ENCODE measurements at regions not wholly inside any gene's neighbourhood (a gene's known extent, or its start where the extent isn't known, plus 50 kb on each side); places are given as distances from the start of the nearest gene placed in this dataset.

GRCh38 chr14:104512771-104513640 lies 66.6 kb upstream of the C14orf180 start:
- Histone ChIP-seq H3K4me1 (ENCODE audit: control insufficient read depth in 2 of 3, insufficient read depth in 2 of 3, low read depth in 1 of 3, low read length in 3 of 3) (no peaks in the 10 kb centered on the region), H3K9me3 (ENCODE audit: control insufficient read depth in 2 of 3, insufficient read depth in 1 of 3, low read length in 3 of 3) (peaks cover 0 to 10% (median 6%) of the 10 kb centered on the region in 3 donors), H3K27ac (ENCODE audit: low read depth in 2 of 2, low read length in 2 of 2) (no peak overlapping the region), H3K4me3 (ENCODE audit: low read length in 3 of 3) (no peak overlapping the region), H3K27me3 (ENCODE audit: control insufficient read depth, insufficient read depth, low read length) (no peaks in the 10 kb centered on the region), H3K9ac (ENCODE audit: low read length in 3 of 3) (no peak overlapping the region), H3K36me3 (ENCODE audit: control insufficient read depth in 2 of 3, insufficient read depth in 3 of 3, low read length in 3 of 3) (no peaks in the 10 kb centered on the region)
- intact Hi-C loops (cut with DNase I) = no loop called here
- no peak for FAIRE-seq
- no peak for TF ChIP-seq CTCF (IDR thresholded peaks at IDR 0.05; ENCODE audit: borderline replicate concordance, extremely low read depth, insufficient read depth)
- no peak for DNase-seq

GRCh38 chr14:104513641-104514046 lies 65.9 kb upstream of the C14orf180 start:
- H3K4me3 ChIP-seq (ENCODE audit: low read length in 3 of 3) = no peak overlapping the region
- H3K36me3 ChIP-seq (ENCODE audit: control insufficient read depth in 2 of 3, insufficient read depth in 3 of 3, low read length in 3 of 3) = no peaks in the 10 kb centered on the region
- H3K27ac ChIP-seq (ENCODE audit: low read depth in 2 of 2, low read length in 2 of 2) = no peak overlapping the region
- FAIRE-seq = no peak
- no peak for TF ChIP-seq CTCF (IDR thresholded peaks at IDR 0.05; ENCODE audit: borderline replicate concordance, extremely low read depth, insufficient read depth)
- peaks cover 0 to 10% (median 2%) of the 10 kb centered on the region in 3 donors for H3K9me3 ChIP-seq (ENCODE audit: control insufficient read depth in 2 of 3, insufficient read depth in 1 of 3, low read length in 3 of 3)
- H3K4me1 ChIP-seq (ENCODE audit: control insufficient read depth in 2 of 3, insufficient read depth in 2 of 3, low read depth in 1 of 3, low read length in 3 of 3) = no peaks in the 10 kb centered on the region
- intact Hi-C loops (cut with DNase I) = no loop called here
- no peaks in the 10 kb centered on the region for H3K27me3 ChIP-seq (ENCODE audit: control insufficient read depth, insufficient read depth, low read length)
- no peak overlapping the region for H3K9ac ChIP-seq (ENCODE audit: low read length in 3 of 3)
- DNase-seq = no peak

GRCh38 chr14:104514156-104514848 lies 65.3 kb upstream of the C14orf180 start:
- no peak for FAIRE-seq
- TF ChIP-seq CTCF (IDR thresholded peaks at IDR 0.05; ENCODE audit: borderline replicate concordance, extremely low read depth, insufficient read depth) = no peak
- H3K36me3 ChIP-seq (ENCODE audit: control insufficient read depth in 2 of 3, insufficient read depth in 3 of 3, low read length in 3 of 3) = no peaks in the 10 kb centered on the region

More at GRCh38 chr14:104514156-104514848, 65.3 kb upstream of the C14orf180 start:
- no peaks in the 10 kb centered on the region for H3K27me3 ChIP-seq (ENCODE audit: control insufficient read depth, insufficient read depth, low read length)
- peaks cover 0 to 7% (median 0%) of the 10 kb centered on the region in 3 donors for H3K9me3 ChIP-seq (ENCODE audit: control insufficient read depth in 2 of 3, insufficient read depth in 1 of 3, low read length in 3 of 3)
- H3K27ac ChIP-seq (ENCODE audit: low read depth in 2 of 2, low read length in 2 of 2) = no peak overlapping the region
- H3K4me3 ChIP-seq (ENCODE audit: low read length in 3 of 3) = no peak overlapping the region
- no peaks in the 10 kb centered on the region for H3K4me1 ChIP-seq (ENCODE audit: control insufficient read depth in 2 of 3, insufficient read depth in 2 of 3, low read depth in 1 of 3, low read length in 3 of 3)
- H3K9ac ChIP-seq (ENCODE audit: low read length in 3 of 3) = no peak overlapping the region
- intact Hi-C loops (cut with DNase I) = no loop called here
- no peak for DNase-seq
